Natural killer cell (primary cell): ENCODE measurements at regions not wholly inside any gene's neighbourhood (a gene's known extent, or its start where the extent isn't known, plus 50 kb on each side); places are given as distances from the start of the nearest gene placed in this dataset.

Experiments used
- ATAC-seq, 3 donors: fragments of 150-1000 bp in 2 of 3; fragments of 200-7000 bp in 1 of 3; cut with Tn5 transposase; 1 replicate in 1 of 3; 2 replicates in 2 of 3; pipeline ENCODE4 v1.10.0; 2021; ENCODE audit warnings: mild to moderate bottlenecking in 2 of 3, moderate library complexity in 2 of 3
- DNase-seq, 2 donors: peaks; one replicate each; pipeline versions ENCODE4 v3.0.0 to v3.0.0-alpha.2; 2013 to 2021; ENCODE audit warnings: mixed read lengths in 1 of 2
- H3K27ac ChIP-seq: one replicate; pipeline ENCODE4 v1.5.1; 2013; ENCODE audit warnings: mild to moderate bottlenecking, low read length
- H3K27me3 ChIP-seq: one replicate; pipeline ENCODE4 v1.6.1; 2013; ENCODE audit warnings: low read length; ENCODE audit not compliant: control insufficient read depth, insufficient read depth
- H3K36me3 ChIP-seq: one replicate; pipeline ENCODE4 v1.6.1; 2013; ENCODE audit warnings: low read length; ENCODE audit not compliant: control insufficient read depth, insufficient read depth
- H3K4me1 ChIP-seq: one replicate; pipeline ENCODE4 v1.6.1; 2013; ENCODE audit warnings: low read length; ENCODE audit not compliant: control insufficient read depth, insufficient read depth
- H3K4me3 ChIP-seq: one replicate; pipeline ENCODE4 v1.5.1; 2013; ENCODE audit warnings: low read length
- H3K9me3 ChIP-seq: one replicate; pipeline ENCODE4 v1.6.1; 2013; ENCODE audit warnings: low read length; ENCODE audit not compliant: control insufficient read depth, insufficient read depth
- H3K27ac Mint-ChIP-seq, 2 donors: one replicate each; pipeline ENCODE4 v1.8.0; 2022; ENCODE audit warnings: mild to moderate bottlenecking in 2 of 2, mixed read lengths in 2 of 2, moderate library complexity in 1 of 2
- H3K27me3 Mint-ChIP-seq, 2 donors: one replicate each; pipeline ENCODE4 v1.8.0; 2022; ENCODE audit warnings: low read depth in 2 of 2, mixed read lengths in 2 of 2
- H3K36me3 Mint-ChIP-seq: one replicate; pipeline ENCODE4 v1.8.0; 2022; ENCODE audit warnings: mixed read lengths
- H3K4me1 Mint-ChIP-seq, 2 donors: one replicate each; pipeline ENCODE4 v1.8.0; 2022; ENCODE audit warnings: mixed read lengths in 2 of 2
- H3K4me3 Mint-ChIP-seq: one replicate; pipeline ENCODE4 v1.8.0; 2022; ENCODE audit warnings: mild to moderate bottlenecking, moderate library complexity, mixed read lengths
- H3K9me3 Mint-ChIP-seq, 2 donors: one replicate each; pipeline ENCODE4 v1.8.0; 2022; ENCODE audit warnings: mixed read lengths in 2 of 2
- WGBS: methylation state at CpG from one replicate; pipeline ENCODE4 v1.1.7; 2013; ENCODE audit warnings: missing lambda C conversion rate; ENCODE audit not compliant: insufficient coverage; 5-methylcytosine and 5-hydroxymethylcytosine counted together
- intact Hi-C: fragments of 100-400 bp; cut with micrococcal nuclease; formaldehyde crosslinking; loops from one replicate; pipeline ENCODE4 v1.14.2; 2022
- TF ChIP-seq, protein P1 (sequence below): fragments of 200-600 bp; IDR thresholded peaks from one replicate; pipeline ENCODE4 v1.8.0; 2022; ENCODE audit warnings: antibody characterized with exemption

DNA sequence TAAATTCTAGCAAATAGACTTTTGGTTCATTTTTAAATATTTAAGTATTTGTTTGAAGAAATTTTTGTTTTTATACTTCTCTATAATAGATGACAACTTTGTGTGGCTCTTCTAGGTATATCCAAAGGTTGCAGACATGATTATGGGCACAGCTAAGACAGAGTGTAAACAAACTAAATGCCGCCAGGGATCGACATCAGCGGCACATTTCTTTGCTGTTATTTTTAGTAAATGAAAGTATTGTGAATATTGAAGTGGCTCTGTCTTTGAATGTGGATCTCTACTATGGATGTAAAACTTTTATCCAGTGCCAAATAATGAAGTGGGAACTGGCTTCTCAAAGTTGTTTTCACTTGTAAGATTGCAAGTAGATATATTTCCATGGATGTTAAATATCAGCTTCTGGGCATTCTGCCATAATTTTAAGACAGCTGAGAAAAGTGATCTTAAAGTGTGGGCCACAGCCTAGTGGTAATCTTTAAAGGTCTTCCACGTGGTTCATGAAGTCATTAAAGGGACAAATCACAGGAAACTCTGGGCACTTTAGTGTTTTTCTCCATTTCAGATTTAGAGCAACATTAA, 589.9 kb downstream of the ZNF608 start:
- Mint-ChIP-seq H3K27ac (no peak overlapping the region), H3K36me3 (peaks cover 15% of the 10 kb centered on the region), H3K4me1 (peaks cover 0 to 4% of the 10 kb centered on the region in 2 donors), H3K9me3 (peaks cover 8 to 15% of the 10 kb centered on the region in 2 donors), H3K4me3 (no peak overlapping the region), H3K27me3 (no peaks in the 10 kb centered on the region)
- H3K27me3 ChIP-seq: no peaks in the 10 kb centered on the region
- intact Hi-C loops: no loop called here
- H3K9me3 ChIP-seq: no peaks in the 10 kb centered on the region
- ATAC-seq: no peak
- DNase-seq: no peak
- no peak overlapping the region for H3K27ac ChIP-seq
- H3K4me3 ChIP-seq: no peak overlapping the region
- 71% methylated on average over 4 of the region's 4 CpGs for WGBS
- no peaks in the 10 kb centered on the region for H3K4me1 ChIP-seq
- TF ChIP-seq, protein P1, sequence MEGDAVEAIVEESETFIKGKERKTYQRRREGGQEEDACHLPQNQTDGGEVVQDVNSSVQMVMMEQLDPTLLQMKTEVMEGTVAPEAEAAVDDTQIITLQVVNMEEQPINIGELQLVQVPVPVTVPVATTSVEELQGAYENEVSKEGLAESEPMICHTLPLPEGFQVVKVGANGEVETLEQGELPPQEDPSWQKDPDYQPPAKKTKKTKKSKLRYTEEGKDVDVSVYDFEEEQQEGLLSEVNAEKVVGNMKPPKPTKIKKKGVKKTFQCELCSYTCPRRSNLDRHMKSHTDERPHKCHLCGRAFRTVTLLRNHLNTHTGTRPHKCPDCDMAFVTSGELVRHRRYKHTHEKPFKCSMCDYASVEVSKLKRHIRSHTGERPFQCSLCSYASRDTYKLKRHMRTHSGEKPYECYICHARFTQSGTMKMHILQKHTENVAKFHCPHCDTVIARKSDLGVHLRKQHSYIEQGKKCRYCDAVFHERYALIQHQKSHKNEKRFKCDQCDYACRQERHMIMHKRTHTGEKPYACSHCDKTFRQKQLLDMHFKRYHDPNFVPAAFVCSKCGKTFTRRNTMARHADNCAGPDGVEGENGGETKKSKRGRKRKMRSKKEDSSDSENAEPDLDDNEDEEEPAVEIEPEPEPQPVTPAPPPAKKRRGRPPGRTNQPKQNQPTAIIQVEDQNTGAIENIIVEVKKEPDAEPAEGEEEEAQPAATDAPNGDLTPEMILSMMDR: no peak
- no peaks in the 10 kb centered on the region for H3K36me3 ChIP-seq

DNA sequence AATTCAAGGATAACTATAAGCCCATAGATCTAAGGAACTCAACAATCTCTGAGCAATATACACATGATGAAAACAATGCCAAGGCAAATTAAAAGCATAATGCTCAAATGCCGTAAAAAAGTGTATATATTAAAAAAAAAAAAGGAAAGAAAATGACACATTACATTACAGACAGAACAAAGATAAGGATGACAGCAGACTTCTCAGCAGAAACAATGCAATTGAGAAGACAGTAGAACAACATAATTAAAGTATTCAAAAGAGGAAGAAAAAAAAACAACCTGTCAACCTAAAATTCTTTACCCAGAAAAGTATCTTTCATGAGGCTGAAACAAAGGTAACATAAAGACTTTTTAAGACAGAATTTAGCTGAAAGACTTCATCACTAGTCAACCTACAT, 591.7 kb downstream of the ZNF608 start:
- no peak for DNase-seq
- Mint-ChIP-seq H3K9me3 (peaks cover 16 to 19% of the 10 kb centered on the region in 2 donors), H3K4me3 (no peak overlapping the region), H3K36me3 (peaks cover 15% of the 10 kb centered on the region), H3K27me3 (no peaks in the 10 kb centered on the region), H3K4me1 (peaks cover 0 to 4% of the 10 kb centered on the region in 2 donors), H3K27ac (no peak overlapping the region)
- TF ChIP-seq, protein P1: no peak
- WGBS: no CpG with 5 or more reads among the region's 1 CpG
- H3K9me3 ChIP-seq: no peaks in the 10 kb centered on the region
- intact Hi-C loops: no loop called here
- ATAC-seq: no peak
- no peaks in the 10 kb centered on the region for H3K36me3 ChIP-seq
- H3K27ac ChIP-seq: no peak overlapping the region
- no peak overlapping the region for H3K4me3 ChIP-seq
- H3K27me3 ChIP-seq: no peaks in the 10 kb centered on the region
- H3K4me1 ChIP-seq: no peaks in the 10 kb centered on the region

DNA sequence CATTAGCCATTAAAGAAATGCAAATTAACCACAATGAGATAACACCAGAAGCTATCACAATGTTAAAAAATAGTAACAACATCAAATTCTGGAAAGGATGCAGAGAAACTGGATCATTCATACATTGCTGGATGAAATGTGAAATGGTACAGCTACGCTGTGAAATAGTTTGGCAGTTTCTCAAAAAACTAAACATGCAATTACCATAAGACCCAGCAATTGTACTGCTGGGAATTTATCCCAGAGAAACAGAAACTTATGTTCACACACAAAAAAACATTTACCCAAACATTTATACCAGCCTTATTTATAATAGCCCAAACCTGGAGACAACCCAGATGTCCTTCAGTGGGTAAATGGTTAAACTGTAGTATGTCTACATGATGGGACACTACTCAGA, 592.9 kb downstream of the ZNF608 start:
- TF ChIP-seq, protein P1: no peak
- Mint-ChIP-seq H3K36me3 (peaks cover 15% of the 10 kb centered on the region), H3K4me3 (no peak overlapping the region), H3K27me3 (no peaks in the 10 kb centered on the region), H3K27ac (no peak overlapping the region), H3K4me1 (peaks cover 0 to 4% of the 10 kb centered on the region in 2 donors), H3K9me3 (peaks cover 16 to 19% of the 10 kb centered on the region in 2 donors)
- ATAC-seq: no peak
- Histone ChIP-seq H3K36me3 (no peaks in the 10 kb centered on the region), H3K4me3 (no peak overlapping the region), H3K9me3 (no peaks in the 10 kb centered on the region), H3K4me1 (no peaks in the 10 kb centered on the region), H3K27me3 (no peaks in the 10 kb centered on the region), H3K27ac (no peak overlapping the region)
- WGBS: 80% methylated on average over 1 of the region's 1 CpG
- DNase-seq: no peak
- intact Hi-C loops: no loop called here

DNA sequence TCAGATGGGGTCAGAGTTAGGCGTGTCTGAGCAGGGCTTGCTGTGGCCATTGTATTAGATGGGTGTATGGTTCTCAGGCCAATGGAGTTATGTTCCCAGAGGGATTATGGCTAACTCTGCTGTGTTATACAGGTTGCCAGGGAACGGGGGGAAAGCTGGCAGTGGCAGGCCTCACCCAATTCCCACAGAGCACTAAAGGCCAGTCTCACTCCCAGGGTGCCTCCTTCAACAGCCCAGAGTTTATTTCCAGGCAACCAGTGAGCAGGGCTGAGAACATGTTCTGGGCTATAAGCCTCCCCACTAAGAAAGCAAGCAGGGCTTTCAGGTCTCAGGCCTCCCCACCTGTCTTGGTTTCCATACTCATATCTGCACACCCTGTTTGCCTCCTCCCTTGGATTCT, 597.9 kb downstream of the ZNF608 start:
- no peak for ATAC-seq
- Histone ChIP-seq H3K27me3 (no peaks in the 10 kb centered on the region), H3K27ac (no peak overlapping the region), H3K4me3 (no peak overlapping the region), H3K9me3 (no peaks in the 10 kb centered on the region), H3K4me1 (no peaks in the 10 kb centered on the region), H3K36me3 (no peaks in the 10 kb centered on the region)
- intact Hi-C loops: no loop called here
- TF ChIP-seq, protein P1: no peak
- Mint-ChIP-seq H3K27ac (no peak overlapping the region), H3K4me1 (no peaks in the 10 kb centered on the region), H3K9me3 (peaks cover 8 to 10% of the 10 kb centered on the region in 2 donors), H3K4me3 (no peak overlapping the region), H3K36me3 (no peaks in the 10 kb centered on the region), H3K27me3 (no peaks in the 10 kb centered on the region)
- no peak for DNase-seq
- 90% methylated on average over 2 of the region's 2 CpGs for WGBS
